ENCODE measurements at regions not wholly inside any gene's neighbourhood (a gene's known extent, or its start where the extent isn't known, plus 50 kb on each side); places are given as distances from the start of the nearest gene placed in this dataset.
A peak's percentile ranks its signal among the peaks of the same experiment; 100 is the strongest.

DNA sequence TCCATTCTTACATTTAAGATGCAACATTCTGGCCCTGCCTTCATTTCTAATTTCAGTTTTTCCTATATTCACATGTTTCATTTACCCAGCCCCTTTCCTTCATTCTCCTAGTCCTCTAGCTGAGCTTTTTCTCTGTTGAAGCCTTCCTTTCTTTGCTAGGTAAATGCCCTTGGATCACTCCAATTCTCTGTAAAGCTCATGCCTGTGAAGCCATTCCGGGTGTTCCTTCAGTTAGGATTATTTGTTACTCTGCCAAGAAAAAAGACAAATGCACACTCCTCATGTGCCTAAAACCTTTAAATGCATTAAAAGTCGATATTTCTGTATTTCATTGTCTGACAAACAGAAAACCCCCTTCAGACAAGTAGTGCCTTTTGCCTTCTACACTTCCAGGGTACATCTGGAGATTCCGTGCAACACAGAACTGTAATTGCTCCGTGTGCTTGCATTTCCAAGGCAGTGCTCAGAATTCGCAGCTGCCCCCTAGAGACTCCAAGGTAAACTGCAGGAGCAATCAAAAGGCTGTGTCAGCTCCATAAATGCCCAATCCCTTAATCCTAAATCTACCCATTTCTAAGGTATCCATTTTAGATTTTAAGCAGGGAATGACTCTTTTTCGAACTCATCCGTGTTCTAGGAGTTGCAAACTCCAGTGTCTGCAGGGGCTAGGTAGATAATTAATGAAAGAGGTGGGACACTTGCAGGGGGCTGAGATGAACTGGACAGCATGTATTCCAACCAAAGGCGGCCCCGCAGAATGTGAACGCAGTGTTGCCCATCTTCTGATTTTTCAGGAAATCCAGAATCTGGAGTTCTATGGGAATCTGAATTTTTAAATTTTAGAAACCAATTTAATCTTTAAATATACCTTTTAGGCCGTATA lies 320.2 kb downstream of the GRIN2B start:
- TF ChIP-seq MAZ (IDR thresholded peaks at IDR 0.05; ENCODE audit: borderline replicate concordance, low read depth, low read length) (no peak), CEBPB (IDR thresholded peaks at IDR 0.05) (no peak), RAD21 (conservative IDR thresholded peaks at IDR 0.05 in 1 of 2, IDR thresholded peaks at IDR 0.05 in 1 of 2) (peak; percentile 59 to 71), KDM1A (IDR thresholded peaks at IDR 0.05; ENCODE audit: low read depth) (no peak), BHLHE40 (IDR thresholded peaks at IDR 0.05; ENCODE audit: low read depth, low read length) (no peak), SMC3 (IDR thresholded peaks at IDR 0.05) (peak; percentile 55), EP300 (IDR thresholded peaks at IDR 0.05) (no peak), KDM5A (IDR thresholded peaks at IDR 0.05) (no peak)
- TF ChIP-seq, protein P1, sequence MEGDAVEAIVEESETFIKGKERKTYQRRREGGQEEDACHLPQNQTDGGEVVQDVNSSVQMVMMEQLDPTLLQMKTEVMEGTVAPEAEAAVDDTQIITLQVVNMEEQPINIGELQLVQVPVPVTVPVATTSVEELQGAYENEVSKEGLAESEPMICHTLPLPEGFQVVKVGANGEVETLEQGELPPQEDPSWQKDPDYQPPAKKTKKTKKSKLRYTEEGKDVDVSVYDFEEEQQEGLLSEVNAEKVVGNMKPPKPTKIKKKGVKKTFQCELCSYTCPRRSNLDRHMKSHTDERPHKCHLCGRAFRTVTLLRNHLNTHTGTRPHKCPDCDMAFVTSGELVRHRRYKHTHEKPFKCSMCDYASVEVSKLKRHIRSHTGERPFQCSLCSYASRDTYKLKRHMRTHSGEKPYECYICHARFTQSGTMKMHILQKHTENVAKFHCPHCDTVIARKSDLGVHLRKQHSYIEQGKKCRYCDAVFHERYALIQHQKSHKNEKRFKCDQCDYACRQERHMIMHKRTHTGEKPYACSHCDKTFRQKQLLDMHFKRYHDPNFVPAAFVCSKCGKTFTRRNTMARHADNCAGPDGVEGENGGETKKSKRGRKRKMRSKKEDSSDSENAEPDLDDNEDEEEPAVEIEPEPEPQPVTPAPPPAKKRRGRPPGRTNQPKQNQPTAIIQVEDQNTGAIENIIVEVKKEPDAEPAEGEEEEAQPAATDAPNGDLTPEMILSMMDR (IDR thresholded peaks at IDR 0.05), result peak; percentile 72

Measured in A549 (cell line).